Psoas muscle (tissue), 7 donors: ENCODE measurements at regions not wholly inside any gene's neighbourhood (a gene's known extent, or its start where the extent isn't known, plus 50 kb on each side); places are given as distances from the start of the nearest gene placed in this dataset.

Experiments
- ATAC-seq, 4 donors: fragments of 200-7000 bp; cut with Tn5 transposase; one replicate each; pipeline ENCODE4 v1.9.1; 2020; ENCODE audit warnings: moderate library complexity in 3 of 4, mild to moderate bottlenecking in 2 of 4
- DNase-seq, 2 donors: peaks; one replicate each; pipeline ENCODE4 v3.0.0-alpha.2; 2020
- H3K27ac ChIP-seq: fragments of 200-600 bp; one replicate; pipeline ENCODE4 v1.8.0; 2022
- H3K27me3 ChIP-seq, 3 donors: fragments of 200-600 bp in 1 of 3; one replicate each; pipeline versions ENCODE4 v1.6.1 to v1.8.0; 2013 to 2022; ENCODE audit warnings: low read length in 2 of 3, mild to moderate bottlenecking in 2 of 3, moderate library complexity in 1 of 3; ENCODE audit not compliant: insufficient read depth in 3 of 3
- H3K36me3 ChIP-seq, 2 donors: fragments of 200-600 bp in 1 of 2; one replicate each; pipeline versions ENCODE4 v1.6.1 to v1.8.0; 2013 to 2022; ENCODE audit warnings: low read depth in 1 of 2, mild to moderate bottlenecking in 1 of 2, moderate library complexity in 1 of 2; ENCODE audit not compliant: insufficient read depth in 1 of 2
- H3K4me1 ChIP-seq: fragments of 200-600 bp; one replicate; pipeline ENCODE4 v1.8.0; 2022
- H3K4me3 ChIP-seq: fragments of 200-600 bp; one replicate; pipeline ENCODE4 v1.8.0; 2022; ENCODE audit warnings: mild to moderate bottlenecking
- H3K9me3 ChIP-seq: fragments of 200-600 bp; one replicate; pipeline ENCODE4 v1.8.0; 2022
- WGBS, 3 donors: extraction: QIAGEN DNeasy Blood & Tissue Kit; methylation state at CpG; one replicate each; pipeline versions ENCODE4 v1.1.6 to v1.1.7; 2013; 5-methylcytosine and 5-hydroxymethylcytosine counted together
- intact Hi-C, 2 donors: fragments of 100-400 bp; cut with DNase I; formaldehyde crosslinking; loops; one replicate each; pipeline versions ENCODE4 v1.11.0 to v1.14.2; 2022
- TF ChIP-seq, protein P1 (sequence below): fragments of 200-600 bp; IDR thresholded peaks from one replicate; pipeline ENCODE4 v1.8.0; 2022; ENCODE audit warnings: antibody characterized with exemption
- donor health status: healthy with polysubstance abuse.
- donor health status: DM: no; HTN: no; CAD: no; lungs with moderate emphysema.
- donor health status: Bipolar disorder and iron deficiency.
- donor health status: healthy.
- donor health status: DM: yes; HTN: yes; CAD: no.
- donor health status: DM: no; HTN: no; CAD: no.
- donor health status: DM: yes; HTN: yes; CAD: no.

DNA sequence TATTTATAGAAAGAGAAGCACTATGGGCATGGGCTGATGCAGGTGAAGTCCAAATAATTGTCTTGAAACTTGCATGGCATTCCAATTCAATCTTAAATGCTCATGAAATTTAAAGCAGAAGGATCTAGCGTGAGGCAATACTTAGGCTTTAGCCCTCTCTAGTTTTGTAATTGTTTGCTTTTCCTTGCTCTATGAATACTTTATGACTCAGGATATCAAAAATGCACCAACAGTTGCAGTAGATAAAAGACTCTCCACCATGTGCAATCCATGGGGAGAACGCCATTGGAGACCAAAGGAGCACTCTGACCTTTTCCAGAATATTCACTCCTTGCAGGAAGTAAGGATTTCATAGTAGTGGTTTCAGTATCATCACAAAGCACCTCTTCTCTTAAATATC, 436.4 kb downstream of the LRRIQ3 start:
- no peaks in the 10 kb centered on the region for H3K36me3 ChIP-seq
- ATAC-seq, result no peak
- no peak overlapping the region for H3K4me3 ChIP-seq
- intact Hi-C loops, result no loop called here
- no peak for DNase-seq
- H3K9me3 ChIP-seq, result no peaks in the 10 kb centered on the region
- 84 to 91% (median 91%) methylated on average over 2 of the region's 2 CpGs for whole genome bisulfite sequencing, 3 donors
- no peak overlapping the region for H3K27ac ChIP-seq
- TF ChIP-seq, protein P1, sequence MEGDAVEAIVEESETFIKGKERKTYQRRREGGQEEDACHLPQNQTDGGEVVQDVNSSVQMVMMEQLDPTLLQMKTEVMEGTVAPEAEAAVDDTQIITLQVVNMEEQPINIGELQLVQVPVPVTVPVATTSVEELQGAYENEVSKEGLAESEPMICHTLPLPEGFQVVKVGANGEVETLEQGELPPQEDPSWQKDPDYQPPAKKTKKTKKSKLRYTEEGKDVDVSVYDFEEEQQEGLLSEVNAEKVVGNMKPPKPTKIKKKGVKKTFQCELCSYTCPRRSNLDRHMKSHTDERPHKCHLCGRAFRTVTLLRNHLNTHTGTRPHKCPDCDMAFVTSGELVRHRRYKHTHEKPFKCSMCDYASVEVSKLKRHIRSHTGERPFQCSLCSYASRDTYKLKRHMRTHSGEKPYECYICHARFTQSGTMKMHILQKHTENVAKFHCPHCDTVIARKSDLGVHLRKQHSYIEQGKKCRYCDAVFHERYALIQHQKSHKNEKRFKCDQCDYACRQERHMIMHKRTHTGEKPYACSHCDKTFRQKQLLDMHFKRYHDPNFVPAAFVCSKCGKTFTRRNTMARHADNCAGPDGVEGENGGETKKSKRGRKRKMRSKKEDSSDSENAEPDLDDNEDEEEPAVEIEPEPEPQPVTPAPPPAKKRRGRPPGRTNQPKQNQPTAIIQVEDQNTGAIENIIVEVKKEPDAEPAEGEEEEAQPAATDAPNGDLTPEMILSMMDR, result no peak
- H3K4me1 ChIP-seq, result no peaks in the 10 kb centered on the region
- no peaks in the 10 kb centered on the region for H3K27me3 ChIP-seq

DNA sequence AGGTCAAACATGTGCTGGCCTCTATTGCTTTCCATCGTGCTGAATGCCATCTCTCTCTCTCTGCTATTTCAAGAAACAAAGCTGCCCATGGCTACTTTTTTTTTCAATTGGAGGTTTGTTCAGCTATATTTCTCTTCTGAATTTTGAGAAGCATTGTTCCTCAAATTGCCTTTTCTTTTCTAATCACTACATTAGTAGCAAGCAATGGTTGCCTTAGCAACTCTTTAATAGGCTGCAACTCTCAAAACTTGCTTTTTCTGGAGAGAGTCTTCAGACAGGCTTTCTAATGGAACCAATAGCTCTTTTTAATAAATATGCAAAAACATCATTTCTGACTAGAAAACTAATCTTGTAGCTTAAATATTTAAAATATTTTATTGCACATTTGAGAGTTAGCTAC, 439.0 kb downstream of the LRRIQ3 start:
- Histone ChIP-seq H3K9me3 (no peaks in the 10 kb centered on the region), H3K27ac (no peak overlapping the region), H3K4me1 (no peaks in the 10 kb centered on the region), H3K27me3 (no peaks in the 10 kb centered on the region), H3K4me3 (no peak overlapping the region), H3K36me3 (no peaks in the 10 kb centered on the region)
- ATAC-seq (no peak), DNase-seq (no peak)
- TF ChIP-seq, protein P1, result no peak
- 24 to 53% (median 35%) methylated on average over 1 of the region's 1 CpG for WGBS, 3 donors
- intact Hi-C loops, result no loop called here

DNA sequence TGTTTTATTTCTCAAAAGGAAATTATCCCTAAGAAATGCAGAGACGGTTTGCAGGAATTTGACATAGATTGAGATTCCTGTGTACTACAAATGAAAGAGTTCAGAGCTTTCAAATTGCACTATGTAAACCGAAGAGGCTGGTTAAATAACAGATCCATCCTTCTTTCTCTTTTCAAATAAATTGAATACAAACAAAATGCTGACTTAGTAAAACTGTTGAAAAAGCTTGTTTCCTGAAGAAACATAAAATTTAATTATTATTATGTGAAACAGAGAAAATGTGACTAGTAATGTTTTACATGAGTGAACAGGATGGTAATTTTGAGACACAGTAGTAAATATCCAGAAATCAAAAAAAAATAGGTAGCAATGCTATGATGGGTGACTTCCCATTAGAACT, 441.2 kb downstream of the LRRIQ3 start:
- TF ChIP-seq, protein P1, result no peak
- Histone ChIP-seq H3K27ac (no peak overlapping the region), H3K4me3 (no peak overlapping the region), H3K9me3 (no peaks in the 10 kb centered on the region), H3K36me3 (no peaks in the 10 kb centered on the region), H3K27me3 (no peaks in the 10 kb centered on the region), H3K4me1 (no peaks in the 10 kb centered on the region)
- ATAC-seq (no peak), DNase-seq (no peak)
- intact Hi-C loops, result no loop called here
- WGBS, 3 donors, result 72 to 80% (median 76%) methylated on average over 2 of the region's 2 CpGs

DNA sequence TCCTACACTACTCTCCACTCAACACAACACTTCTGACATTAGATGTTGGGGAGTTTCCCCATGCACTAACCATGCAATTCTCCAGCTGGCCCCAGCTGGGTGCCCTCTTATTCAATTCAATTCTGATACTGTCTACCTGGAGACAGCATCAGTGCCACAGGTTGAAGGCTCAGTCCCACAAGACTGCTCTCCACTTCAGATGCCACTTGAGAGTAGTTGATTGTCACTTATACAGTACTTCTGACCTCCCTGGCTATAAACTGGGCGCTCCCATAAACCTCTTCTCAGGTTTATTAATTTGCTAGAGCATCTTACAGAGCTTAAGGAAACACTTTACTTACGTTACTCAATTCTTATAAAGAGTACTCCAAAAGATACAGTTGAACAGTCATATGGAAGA, 442.3 kb downstream of the LRRIQ3 start:
- DNase-seq (no peak), ATAC-seq (no peak)
- Histone ChIP-seq H3K36me3 (no peaks in the 10 kb centered on the region), H3K9me3 (no peaks in the 10 kb centered on the region), H3K4me1 (no peaks in the 10 kb centered on the region), H3K27ac (no peak overlapping the region), H3K4me3 (no peak overlapping the region), H3K27me3 (no peaks in the 10 kb centered on the region)
- TF ChIP-seq, protein P1, result no peak
- intact Hi-C loops, result no loop called here
- WGBS, 3 donors, result 74 to 88% (median 78%) methylated on average over 2 of the region's 2 CpGs

DNA sequence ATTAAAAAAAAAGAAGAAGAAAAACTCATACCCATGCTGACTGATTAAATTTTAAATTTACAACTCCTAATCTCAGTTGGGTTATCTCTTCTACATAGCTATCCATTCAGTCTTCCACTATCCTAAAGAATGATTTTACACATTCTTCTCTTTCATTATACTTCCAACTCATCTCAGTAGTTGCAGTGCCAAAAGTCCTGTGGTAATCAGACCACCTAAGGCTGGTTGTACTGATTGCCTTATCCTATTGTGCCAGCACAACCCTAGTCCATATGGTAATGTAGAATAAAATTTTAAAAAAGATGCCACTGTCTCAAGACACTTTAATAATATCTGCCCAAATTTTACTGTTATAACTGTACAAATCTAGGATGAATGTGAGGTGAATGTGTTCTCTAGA, 448.0 kb downstream of the LRRIQ3 start:
- intact Hi-C loops, result no loop called here
- H3K36me3 ChIP-seq, result no peaks in the 10 kb centered on the region
- H3K4me1 ChIP-seq, result no peaks in the 10 kb centered on the region
- ATAC-seq, result no peak
- H3K27ac ChIP-seq, result no peak overlapping the region
- H3K4me3 ChIP-seq, result no peak overlapping the region
- H3K27me3 ChIP-seq, result no peaks in the 10 kb centered on the region
- DNase-seq, result no peak
- TF ChIP-seq, protein P1, result no peak
- peaks cover 7% of the 10 kb centered on the region for H3K9me3 ChIP-seq
